Urothelium cell line (cell line): ENCODE measurements at regions not wholly inside any gene's neighbourhood (a gene's known extent, or its start where the extent isn't known, plus 50 kb on each side); places are given as distances from the start of the nearest gene placed in this dataset.
"Not testable (repeated sequence)": the region's sequence is repeated elsewhere in the genome, so short reads cannot be mapped to it uniquely, and the experiment has no call there.

ENCODE experiments used
- DNase-seq: peaks from one replicate; pipeline ENCODE4 v3.0.0; 2011; ENCODE audit warnings: low spot score, mixed read lengths
- FAIRE-seq: peaks from 2 replicates; lab custom pipeline; 2011; peaks lifted over from hg19 to GRCh38; lab: Jason Lieb, UNC

DNA sequence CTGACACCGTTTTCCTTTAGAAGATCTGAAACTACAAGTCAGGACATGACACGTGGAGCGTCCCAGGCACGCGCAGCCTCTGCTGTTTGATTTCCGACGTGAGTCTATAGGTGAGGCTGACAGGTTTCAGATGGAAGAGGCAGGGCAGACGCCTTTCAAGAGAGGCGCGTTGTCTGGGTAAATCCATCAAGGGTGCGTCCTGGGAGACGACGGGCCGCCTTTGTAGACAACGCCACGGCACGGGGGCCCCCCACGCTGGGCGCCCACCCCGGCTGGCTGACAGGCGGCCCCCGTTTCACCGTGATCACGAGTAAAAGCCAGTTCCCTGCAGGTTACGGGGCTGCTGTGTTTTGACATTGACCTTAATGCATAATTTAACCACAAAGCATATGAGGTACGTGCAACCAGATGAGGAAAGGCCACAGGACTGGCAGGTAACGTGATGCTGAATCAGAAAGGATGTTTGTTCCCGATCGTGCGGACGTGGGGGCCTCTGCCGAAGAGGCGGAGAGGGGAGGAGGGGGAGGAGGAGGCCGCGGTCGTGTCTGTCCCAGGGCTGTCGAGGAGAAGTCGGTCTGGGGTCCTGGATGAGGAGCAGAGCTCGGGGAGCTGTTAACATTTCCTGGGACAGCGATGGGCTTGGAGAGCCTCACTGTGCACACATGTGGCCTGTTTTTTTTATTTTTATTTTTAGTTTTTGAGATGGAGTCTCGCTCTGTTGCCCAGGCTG, 51.1 kb upstream of the PPP2R3B start:
- FAIRE-seq = no peak
- peak; percentile 22 for DNase-seq

DNA sequence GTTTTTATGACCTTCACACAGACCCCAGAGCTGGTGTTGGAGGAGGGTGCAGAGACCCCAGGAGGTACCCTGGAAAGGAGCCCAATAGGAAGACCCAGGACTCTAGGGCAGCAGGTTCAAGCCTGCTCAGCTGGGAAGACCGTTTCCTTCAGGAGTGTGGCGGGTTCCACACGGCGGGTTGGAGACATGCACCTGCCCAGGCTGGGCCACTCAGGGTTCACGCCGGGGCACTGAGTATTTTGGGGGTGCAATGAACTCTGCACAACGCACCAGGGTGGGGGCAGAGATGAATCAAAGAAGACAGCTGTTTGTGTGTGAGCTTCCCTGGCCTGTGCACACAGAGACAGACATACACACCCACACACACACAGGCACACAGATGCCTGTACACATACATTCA, 52.5 kb upstream of the PPP2R3B start:
- DNase-seq = no peak
- FAIRE-seq = no peak

- no peak for DNase-seq
These were observed 53.0 kb upstream of the PPP2R3B start for GRCh38 chrX:439719-440118.

DNA sequence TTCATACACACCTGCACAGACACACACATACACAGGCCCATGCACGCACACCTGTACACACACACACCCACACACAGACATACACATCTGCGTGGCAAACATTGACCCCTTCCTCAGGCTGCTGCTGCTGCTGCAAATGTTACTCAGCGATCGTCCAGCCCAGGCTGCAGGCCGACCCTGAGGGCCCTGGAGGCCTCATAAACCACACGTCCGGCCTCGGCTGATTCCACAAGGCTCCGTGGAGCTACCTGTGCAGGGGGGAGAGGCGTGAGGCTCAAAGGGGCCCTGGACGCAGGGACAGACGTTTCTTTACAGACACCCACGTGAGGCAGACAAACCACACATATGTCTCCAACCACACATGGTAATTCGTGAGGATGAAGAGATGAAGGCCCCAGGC, 53.9 kb upstream of the PPP2R3B start:
- FAIRE-seq (no peak), DNase-seq (no peak)

More at GRCh38 chrX:439719-440118, 53.0 kb upstream of the PPP2R3B start:
- FAIRE-seq = peak; percentile 70

DNA sequence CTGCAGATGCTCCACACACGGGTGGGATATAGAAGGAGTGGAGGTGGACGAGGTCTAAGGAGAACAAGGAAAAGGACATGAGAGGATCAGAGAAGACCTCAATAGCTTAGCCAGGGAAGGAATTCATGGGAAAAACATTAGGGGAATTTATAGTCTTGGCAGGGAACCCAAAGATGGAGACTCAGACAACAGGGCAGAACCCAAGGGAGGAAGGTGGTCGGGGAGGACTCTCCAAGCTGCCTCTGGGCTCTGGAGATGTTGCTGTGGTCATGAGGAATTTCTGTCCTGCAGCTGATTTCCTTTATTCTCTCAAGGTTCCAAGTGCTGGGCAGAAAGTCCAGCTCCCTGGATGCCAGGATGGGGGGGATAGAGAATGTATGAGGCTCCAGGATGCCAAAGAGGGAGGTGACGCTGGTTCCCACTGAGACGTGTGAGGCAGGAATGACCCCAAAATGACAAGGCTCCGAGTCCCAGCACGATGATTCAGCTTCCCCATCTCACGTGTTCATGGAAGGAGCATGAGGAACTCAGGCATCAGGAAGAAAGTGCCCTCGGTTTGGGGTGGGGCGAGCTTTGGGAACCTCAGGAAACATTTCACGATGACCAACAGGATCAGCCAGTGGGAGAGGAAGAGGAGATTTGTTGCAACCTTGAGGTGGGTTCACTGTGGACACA, 57.0 kb upstream of the PPP2R3B start:
- FAIRE-seq = no peak
- DNase-seq = no peak

- DNase-seq (no peak), FAIRE-seq (no peak)
These were observed 57.6 kb upstream of the PPP2R3B start for GRCh38 chrX:444305-444704.

DNA sequence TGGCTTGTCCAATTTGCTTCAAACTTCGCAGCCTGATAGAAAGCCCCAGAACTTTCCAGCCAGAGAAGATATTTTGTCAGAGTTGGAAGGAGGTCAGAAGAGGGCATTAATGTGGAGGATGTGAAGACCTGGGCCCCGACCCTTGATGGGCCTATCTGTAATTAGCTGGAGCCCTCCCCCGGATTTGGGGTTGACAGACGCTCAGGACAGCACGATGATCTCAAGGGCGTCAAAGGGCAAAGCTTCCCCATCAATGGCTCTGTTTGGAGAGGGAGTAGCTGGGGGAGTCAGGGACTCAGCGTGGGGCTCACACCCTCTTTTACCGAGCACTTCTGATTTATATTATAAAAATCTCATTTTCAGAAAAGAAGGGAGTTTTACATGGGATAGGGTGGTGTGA, 59.0 kb upstream of the PPP2R3B start:
- FAIRE-seq = no peak
- DNase-seq = no peak

DNA sequence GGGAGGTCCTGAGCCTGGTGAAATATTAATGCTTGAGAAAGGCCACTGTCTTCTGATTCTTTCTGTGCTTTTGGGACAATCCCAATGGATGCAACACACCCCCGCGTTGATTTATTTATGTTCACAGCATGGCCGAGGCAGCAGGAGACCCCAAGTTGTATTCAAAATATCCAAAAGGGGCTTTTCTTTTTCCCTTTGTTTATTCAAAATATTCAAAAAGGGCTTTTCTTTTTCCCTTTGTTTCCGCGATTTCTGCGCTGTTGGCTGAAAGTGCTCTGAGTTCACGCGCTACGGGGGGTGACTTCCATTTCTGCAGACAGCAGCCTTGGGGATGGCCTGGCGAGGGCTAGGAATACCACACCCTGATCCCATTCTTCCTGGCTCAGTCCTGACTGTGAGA, 59.5 kb upstream of the PPP2R3B start:
- no peak for DNase-seq
- FAIRE-seq = no peak

DNA sequence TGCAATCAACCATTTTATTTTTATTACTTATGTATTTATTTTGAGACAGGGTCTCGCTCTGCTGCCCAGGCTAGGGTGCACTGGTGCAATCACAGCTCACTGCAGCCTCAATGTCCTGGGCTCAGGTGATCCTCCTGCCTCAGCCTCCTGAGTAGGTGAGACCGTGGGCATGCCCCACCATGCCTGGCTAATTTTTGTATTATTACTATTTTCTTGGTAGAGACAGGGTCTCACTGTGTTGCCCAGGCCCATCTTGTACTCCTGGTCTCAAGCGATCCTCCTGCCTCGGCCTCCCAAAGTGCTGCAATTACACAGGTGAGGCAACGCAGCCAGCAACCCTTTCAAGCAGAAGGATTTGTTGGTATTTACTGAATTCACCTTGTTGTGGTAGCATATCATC, 60.3 kb upstream of the PPP2R3B start:
- DNase-seq (no peak), FAIRE-seq (no peak)

DNA sequence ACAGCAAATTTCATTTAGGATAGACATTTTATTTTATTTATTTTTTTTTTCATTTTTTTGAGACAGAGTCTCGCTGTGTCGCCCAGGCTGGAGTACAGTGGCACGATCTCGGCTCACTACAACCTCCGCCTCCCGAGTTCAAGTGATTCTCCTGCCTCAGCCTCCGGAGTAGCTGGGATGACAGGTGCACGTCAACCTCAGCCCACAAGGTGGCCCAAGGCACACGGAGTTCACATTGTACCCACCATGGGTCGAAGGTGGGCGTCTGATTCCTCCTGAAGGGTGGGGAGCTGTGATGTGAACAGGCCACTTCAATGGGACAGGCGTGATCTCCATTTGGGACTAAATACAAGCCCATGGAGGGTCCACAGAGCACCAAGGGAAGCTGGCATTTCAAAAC, 65.0 kb upstream of the PPP2R3B start:
- FAIRE-seq = not testable (repeated sequence)

DNA sequence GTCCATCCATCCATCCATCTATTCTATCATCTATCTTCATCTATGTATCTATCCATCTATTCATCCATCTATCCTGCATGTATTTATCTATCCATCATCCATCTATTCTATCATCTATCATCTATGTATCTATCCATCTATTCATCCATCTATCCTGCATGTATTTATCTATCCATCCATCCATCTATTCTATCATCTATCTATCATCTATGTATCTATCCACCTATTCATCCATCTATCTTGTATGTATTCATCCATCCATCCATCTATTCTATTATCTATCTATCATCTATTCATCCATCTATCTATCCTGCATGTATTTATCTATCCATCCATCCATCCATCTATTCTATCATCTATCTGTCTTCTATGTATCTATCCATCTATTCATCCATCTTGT, 65.9 kb upstream of the PPP2R3B start:
- FAIRE-seq = no peak
- DNase-seq = no peak

More for the DNA sequence above, 65.0 kb upstream of the PPP2R3B start:
- DNase-seq = not testable (repeated sequence)

- FAIRE-seq = not testable (repeated sequence)
These were observed 67.8 kb upstream of the PPP2R3B start for GRCh38 chrX:454514-454913.

DNA sequence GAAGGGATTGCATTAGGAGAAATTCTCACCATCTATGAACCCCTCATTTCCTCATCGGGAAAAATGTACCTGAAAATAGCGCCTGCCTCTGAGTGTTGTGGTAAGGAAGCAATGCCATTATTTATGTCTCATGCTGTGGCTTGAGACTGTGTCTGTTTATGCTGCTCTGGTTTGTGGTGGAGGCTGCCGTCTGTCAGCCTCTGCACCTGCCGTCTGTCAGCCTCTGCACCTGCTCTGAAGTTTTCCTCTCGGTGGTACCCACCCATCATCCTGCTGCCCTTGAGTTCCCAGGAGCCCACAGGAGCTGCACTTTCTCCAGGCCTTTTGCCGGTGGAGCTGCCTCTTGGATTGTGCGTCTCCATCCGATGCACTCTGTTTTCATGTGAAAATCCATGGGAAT, 68.5 kb upstream of the PPP2R3B start:
- DNase-seq = no peak
- FAIRE-seq = no peak

More at GRCh38 chrX:454514-454913, 67.8 kb upstream of the PPP2R3B start:
- not testable (repeated sequence) for DNase-seq

DNA sequence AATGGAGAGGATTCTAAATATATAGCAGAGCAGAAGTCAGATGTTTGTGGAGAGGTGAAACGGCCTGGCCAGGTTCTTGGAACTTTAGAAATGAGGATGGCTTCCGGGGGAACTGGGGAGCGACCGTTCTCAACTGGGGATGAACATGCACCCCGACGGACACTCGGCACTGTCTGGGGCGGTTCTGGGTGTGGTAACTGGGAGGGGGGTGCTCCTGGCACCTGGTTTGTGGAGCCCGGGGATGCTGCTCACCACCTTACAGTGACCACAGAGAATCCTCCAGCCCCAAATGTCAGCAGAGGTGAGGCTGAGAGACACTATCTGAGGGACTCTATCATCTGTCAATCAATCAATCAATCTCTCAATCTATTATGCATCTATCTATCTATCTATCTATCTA, 69.0 kb upstream of the PPP2R3B start:
- no peak for DNase-seq
- FAIRE-seq = no peak

GRCh38 chrX:456146-456545, 69.4 kb upstream of the PPP2R3B start:
- DNase-seq = no peak
- FAIRE-seq = no peak

GRCh38 chrX:456551-457291, 70.0 kb upstream of the PPP2R3B start:
- DNase-seq (no peak), FAIRE-seq (no peak)

DNA sequence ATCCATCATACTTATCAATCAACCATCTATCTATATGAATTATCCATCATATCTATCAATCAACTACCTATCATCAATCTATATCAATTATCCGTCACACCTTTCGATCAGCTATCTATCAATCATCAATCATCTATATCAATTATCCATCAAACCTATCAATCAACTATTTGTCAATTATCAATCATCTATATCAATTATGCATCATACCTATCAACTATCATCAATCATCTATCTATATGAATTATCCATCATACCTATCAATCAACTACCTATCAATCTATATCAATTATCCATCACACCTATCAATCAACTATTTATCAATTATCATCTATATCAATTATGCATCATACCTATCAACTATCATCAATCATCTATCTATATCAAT, 70.6 kb upstream of the PPP2R3B start:
- no peak for FAIRE-seq
- no peak for DNase-seq

GRCh38 chrX:458631-459061, 71.9 kb upstream of the PPP2R3B start:
- FAIRE-seq (no peak), DNase-seq (no peak)

DNA sequence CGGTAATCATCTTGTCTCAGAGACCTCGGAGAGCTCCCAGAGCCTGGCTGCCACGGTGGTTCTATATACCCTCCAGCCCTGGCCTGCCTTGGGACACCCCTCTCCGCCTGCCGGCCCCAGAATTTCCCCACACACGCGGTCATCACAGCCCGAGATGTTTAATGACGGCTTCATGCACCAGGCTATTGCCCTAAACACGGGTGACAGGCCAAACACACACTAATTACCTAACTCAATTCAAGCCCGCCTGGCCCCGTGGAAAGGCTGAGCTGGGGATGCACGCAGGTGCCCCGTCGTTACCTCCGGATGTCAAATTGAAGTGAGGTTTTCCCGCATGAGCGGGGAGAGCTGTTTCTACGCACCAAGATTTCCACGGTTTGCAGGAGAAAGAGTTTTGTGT, 72.9 kb upstream of the PPP2R3B start:
- DNase-seq (no peak), FAIRE-seq (no peak)

DNA sequence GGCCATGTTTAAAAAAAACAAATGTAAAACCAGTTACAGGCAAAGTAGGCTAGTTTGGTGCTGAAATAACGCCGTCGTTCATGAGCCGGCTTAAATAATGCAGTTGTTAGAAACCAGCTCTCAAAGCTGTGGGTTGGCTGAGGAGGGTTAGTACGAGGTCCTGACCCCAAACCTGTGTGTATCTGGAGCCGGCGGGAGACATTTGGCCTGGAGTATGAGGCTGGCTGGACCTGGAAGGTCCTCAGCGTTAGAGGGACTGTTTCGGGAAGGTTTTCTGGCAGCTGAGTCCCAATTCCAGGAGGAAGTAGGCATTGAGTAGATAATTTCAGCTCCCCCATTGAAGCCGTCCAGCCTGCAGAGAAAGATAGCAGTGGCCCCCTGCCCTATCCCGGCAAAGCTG, 73.4 kb upstream of the PPP2R3B start:
- DNase-seq = no peak
- FAIRE-seq = no peak

- DNase-seq = no peak
- no peak for FAIRE-seq
These were observed 74.3 kb upstream of the PPP2R3B start for GRCh38 chrX:460823-461640.
